AG09309 (cell line): ENCODE measurements at regions not wholly inside any gene's neighbourhood (a gene's known extent, or its start where the extent isn't known, plus 50 kb on each side); places are given as distances from the start of the nearest gene placed in this dataset.
A peak's percentile ranks its signal among the peaks of the same experiment; 100 is the strongest.

Source experiments
- DNase-seq: peaks from one replicate; pipeline ENCODE4 v3.0.0-alpha.2; 2010; ENCODE audit warnings: low read depth
- H3K4me3 ChIP-seq: 2 replicates; pipeline ENCODE4 v1.5.1; 2011; ENCODE audit warnings: mild to moderate bottlenecking, low read depth, low read length, moderate library complexity; ENCODE audit not compliant: control insufficient read depth
- TF ChIP-seq, protein P1 (sequence below): IDR thresholded peaks from 2 replicates; pipeline ENCODE4 v1.5.1; 2011; ENCODE audit warnings: mild to moderate bottlenecking, low read depth, low read length, inconsistent platforms; ENCODE audit not compliant: insufficient read depth, control insufficient read depth; ENCODE audit errors: missing control alignments

DNA sequence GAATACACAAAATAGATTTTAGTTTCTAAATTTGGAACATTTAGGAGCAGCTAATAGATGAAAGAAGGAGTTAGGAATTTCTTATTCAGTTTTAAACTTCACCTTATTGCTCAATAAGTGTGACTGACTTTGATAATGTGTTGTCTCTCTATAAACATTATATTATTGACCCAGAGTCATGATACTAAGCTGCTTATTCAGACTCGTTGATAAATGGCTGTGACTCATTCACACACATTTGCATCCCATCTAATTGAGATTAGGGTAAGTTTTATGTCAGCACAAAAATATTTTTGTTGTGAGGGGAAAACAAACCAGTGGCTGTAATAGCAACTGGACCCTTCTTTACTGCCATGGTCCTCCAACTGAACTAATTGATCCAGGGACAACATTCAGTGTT, 137.6 kb downstream of the GOLIM4 start:
- DNase-seq = no peak
- TF ChIP-seq, protein P1, sequence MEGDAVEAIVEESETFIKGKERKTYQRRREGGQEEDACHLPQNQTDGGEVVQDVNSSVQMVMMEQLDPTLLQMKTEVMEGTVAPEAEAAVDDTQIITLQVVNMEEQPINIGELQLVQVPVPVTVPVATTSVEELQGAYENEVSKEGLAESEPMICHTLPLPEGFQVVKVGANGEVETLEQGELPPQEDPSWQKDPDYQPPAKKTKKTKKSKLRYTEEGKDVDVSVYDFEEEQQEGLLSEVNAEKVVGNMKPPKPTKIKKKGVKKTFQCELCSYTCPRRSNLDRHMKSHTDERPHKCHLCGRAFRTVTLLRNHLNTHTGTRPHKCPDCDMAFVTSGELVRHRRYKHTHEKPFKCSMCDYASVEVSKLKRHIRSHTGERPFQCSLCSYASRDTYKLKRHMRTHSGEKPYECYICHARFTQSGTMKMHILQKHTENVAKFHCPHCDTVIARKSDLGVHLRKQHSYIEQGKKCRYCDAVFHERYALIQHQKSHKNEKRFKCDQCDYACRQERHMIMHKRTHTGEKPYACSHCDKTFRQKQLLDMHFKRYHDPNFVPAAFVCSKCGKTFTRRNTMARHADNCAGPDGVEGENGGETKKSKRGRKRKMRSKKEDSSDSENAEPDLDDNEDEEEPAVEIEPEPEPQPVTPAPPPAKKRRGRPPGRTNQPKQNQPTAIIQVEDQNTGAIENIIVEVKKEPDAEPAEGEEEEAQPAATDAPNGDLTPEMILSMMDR = no peak
- H3K4me3 ChIP-seq = no peak overlapping the region

DNA sequence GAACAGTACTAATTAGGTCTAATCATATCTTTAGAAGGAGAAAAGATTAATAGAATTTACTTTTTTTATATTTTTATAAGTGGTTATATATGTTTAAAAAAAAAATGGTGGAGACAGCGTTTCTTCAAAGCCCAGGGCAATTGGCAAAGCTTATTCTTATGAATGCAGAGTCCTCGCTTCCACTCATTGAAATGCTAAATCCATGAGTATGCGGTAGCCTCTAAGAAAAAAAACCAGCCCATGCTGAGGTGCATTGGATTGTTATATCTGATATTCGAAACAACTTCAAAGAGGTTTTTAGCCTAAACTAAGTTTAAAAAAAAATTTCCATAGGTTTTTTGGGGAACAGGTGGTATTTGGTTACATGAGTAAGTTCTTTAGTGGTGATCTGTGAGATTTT, 142.8 kb downstream of the GOLIM4 start:
- no peak overlapping the region for H3K4me3 ChIP-seq
- TF ChIP-seq, protein P1 = no peak
- no peak for DNase-seq

DNA sequence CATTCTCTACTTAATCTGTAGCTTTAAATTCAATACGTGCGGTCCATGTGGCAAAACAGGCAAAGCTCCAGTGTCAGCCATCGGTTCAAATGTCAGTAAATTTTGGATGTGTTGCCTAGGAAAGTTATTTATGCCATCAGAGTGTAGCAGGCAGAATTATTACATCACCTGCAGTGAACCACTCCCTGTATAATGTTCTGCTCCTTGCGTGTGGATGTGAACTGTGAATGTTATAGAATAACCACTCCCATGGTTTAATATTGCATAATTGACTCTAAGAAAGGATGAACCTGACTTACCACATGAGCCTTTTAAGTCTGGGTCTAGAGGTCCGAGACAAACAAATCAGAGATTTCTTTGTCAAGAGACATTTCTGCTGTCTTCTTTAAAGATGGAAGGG, 145.5 kb downstream of the GOLIM4 start:
- DNase-seq = no peak
- TF ChIP-seq, protein P1 = no peak
- H3K4me3 ChIP-seq = no peak overlapping the region

DNA sequence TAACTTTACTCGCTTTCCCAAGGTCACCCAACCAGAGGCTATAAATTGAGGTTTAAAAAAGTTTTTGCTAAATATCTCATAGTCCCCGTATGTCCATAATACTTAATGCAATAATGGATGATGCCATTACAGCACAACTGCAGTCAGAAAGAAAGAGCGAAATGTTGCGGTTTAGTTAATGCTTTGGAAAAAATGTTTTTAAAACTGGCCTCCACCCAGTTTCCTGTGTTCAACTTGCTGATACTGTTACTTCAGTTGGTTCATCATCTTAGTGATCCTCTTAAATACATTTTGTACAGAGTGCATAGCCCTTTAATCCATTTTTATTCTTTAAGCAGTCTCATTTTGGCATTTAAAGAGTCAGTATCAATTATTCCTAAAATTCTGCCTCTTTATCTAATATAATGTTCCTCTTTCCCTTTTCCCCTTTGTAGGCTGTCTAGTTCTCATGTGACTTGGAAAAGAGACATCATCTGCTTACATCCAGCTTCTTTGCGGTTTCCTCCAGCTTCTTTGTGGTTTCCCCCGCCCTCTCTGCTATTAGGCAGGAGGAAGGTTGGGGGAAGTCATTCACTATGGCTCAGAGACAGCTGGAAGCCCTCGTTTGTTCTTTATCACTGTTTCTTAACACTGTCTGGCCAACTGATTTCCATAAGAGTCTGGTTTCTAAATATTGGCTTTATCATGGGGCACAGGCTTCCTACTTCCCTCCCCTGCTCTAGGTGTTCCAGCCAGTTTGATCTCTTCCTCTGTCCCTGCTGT, 154.3 kb downstream of the GOLIM4 start:
- H3K4me3 ChIP-seq = no peak overlapping the region
- TF ChIP-seq, protein P1 = no peak
- peak; percentile 71 for DNase-seq

DNA sequence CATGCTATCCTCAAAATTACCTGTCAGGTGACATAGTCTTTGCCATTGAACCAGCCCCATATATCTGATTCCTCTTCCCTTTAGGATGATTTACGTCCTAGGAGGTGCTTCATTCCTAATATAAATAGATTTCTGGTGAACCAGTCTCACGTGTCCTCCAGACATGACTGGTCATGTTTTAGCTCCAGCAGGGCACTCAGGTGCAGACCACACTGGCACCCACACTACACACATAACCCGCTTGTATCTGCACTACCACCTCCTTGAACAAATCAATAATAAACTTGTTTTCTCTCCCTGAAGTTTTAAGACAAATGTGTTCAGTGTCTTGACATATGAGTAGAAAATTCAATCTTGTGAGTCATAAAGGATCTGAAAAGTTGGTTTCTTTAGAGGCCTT, 155.5 kb downstream of the GOLIM4 start:
- no peak overlapping the region for H3K4me3 ChIP-seq
- no peak for DNase-seq

DNA sequence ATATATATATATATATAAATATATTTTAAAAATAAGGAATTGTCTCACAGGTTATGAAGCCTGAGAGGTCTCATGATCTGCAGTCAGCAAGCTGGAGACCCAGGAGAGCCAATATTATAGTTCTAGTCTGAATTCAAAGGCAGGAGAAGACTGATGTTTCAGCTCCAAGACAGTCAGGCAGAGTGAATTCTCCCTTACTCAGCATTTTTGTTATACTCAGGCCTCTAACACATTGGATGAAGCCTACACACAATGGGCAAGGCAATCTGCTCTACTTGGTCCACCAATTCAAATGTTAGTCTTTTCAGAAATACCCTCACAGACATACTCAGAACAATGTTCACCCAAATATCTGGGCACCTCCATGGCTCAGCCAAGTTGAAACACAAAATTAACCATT, 157.2 kb downstream of the GOLIM4 start:
- H3K4me3 ChIP-seq = no peak overlapping the region
- TF ChIP-seq, protein P1 = no peak
- no peak for DNase-seq

More for the DNA sequence above, 155.5 kb downstream of the GOLIM4 start:
- TF ChIP-seq, protein P1 = no peak

DNA sequence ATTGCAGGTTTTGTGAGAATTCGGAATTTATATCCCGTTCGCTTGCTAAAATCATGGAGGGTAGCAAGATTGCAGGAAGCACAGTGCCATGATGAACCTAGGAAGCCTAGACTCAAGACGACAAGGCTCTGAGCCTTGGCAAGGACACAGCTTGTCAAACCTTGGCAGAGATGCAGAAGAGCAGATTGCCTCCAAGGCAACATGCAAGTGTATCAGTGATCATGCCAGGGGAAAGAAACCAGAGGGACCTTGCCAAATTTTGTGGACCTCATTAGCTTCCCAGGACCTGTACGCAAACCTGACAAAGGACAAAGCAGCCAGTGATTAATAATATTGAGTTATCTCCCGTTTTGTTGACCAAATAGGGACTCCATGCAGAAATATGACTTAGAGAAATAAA, 159.7 kb downstream of the GOLIM4 start:
- TF ChIP-seq, protein P1 = no peak
- no peak for DNase-seq

More for the DNA sequence above, 159.7 kb downstream of the GOLIM4 start:
- no peak overlapping the region for H3K4me3 ChIP-seq
